Prostate gland (tissue), 2 donors: ENCODE measurements at regions not wholly inside any gene's neighbourhood (a gene's known extent, or its start where the extent isn't known, plus 50 kb on each side); places are given as distances from the start of the nearest gene placed in this dataset.

Source experiments
- DNase-seq: peaks from one replicate; pipeline ENCODE4 v3.0.0-alpha.2; 2019; ENCODE audit warnings: low spot score
- H3K27ac ChIP-seq, 2 donors: fragments of 200-600 bp; sonication (generic); 2 replicates each; pipeline ENCODE4 v1.5.1; 2017 to 2019
- H3K27me3 ChIP-seq: fragments of 200-600 bp; sonication (generic); replicated peaks from 2 replicates; pipeline ENCODE4 v1.5.1; 2019; ENCODE audit not compliant: insufficient read depth
- H3K36me3 ChIP-seq, 2 donors: fragments of 200-600 bp; sonication (generic); 1 replicate in 1 of 2; 2 replicates in 1 of 2; pipeline versions ENCODE4 v1.5.1 to v1.8.1; 2017 to 2019
- H3K4me1 ChIP-seq: fragments of 200-600 bp; sonication (generic); replicated peaks from 2 replicates; pipeline ENCODE4 v1.5.1; 2019
- H3K4me3 ChIP-seq, 2 donors: fragments of 200-600 bp; sonication (generic); 2 replicates each; pipeline ENCODE4 v1.5.1; 2017 to 2019
- H3K9me3 ChIP-seq: fragments of 200-600 bp; sonication (generic); 2 replicates; pipeline ENCODE4 v1.5.1; 2017
- POLR2A ChIP-seq: fragments of 450-650 bp; IDR thresholded peaks from one replicate; pipeline ENCODE4 v1.6.1; 2016; ENCODE audit warnings: antibody characterized with exemption, mild to moderate bottlenecking
- POLR2AphosphoS5 ChIP-seq: sonication (generic); formaldehyde crosslinking; IDR thresholded peaks from one replicate; pipeline ENCODE4 v1.6.1; 2017; ENCODE audit warnings: antibody characterized with exemption
- WGBS: methylation state at CpG from one replicate; pipeline ENCODE4 v1.1.5; 2018; 5-methylcytosine and 5-hydroxymethylcytosine counted together
- intact Hi-C: fragments of 100-400 bp; cut with DNase I; formaldehyde crosslinking; loops from one replicate; pipeline ENCODE4 v1.14.2; 2022
- TF ChIP-seq, protein P1 (sequence below), 4 experiments: fragments of 200-600 bp in 2 of 4; fragments of 450-650 bp in 2 of 4; sonication (generic) in 2 of 4; IDR thresholded peaks; 1 replicate in 3 of 4; 2 replicates in 1 of 4; pipeline ENCODE4 v1.5.1; 2016 to 2019; ENCODE audit warnings: antibody characterized with exemption in 4 of 4, mild to moderate bottlenecking in 2 of 4, moderate library complexity in 2 of 4

DNA sequence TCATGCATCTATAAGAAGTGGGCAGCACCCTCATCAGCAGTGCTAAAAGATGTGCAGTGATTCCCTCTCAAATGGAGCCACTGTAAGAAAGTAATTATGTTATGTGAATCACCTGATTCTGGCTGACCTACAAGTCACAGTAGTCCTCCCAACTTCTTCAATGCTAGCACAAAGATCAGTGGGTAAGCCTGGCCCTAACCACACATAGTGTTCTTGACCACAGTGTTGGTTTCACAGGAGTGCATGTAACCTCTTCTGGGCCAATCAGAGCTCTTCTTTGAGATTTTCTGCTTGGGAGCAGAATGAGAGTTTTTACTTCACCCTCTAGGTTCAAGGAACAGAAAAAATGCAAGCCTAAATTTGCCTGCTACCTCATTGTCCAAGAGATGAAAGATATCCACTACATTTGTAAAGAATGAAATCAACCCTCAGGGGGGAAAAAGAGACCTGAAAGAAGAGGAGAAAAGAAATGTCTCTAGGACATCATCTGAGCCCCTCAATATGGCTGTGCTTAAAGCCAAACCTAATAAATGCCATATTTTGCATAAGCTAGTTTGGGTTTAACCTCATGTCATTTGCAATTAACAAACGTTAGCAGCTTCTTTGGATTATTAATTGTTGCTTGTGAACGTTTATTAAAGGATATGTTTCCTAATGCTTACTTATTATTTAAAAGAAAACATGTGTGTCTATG, 65.3 kb upstream of the ADRB2 start:
- no peak overlapping the region for H3K4me3 ChIP-seq
- H3K27me3 ChIP-seq: no peaks in the 10 kb centered on the region
- WGBS: 28% methylated on average over 2 of the region's 2 CpGs
- H3K36me3 ChIP-seq: no peaks in the 10 kb centered on the region
- DNase-seq: no peak
- intact Hi-C loops: no loop called here
- no peak overlapping the region for H3K27ac ChIP-seq
- H3K9me3 ChIP-seq: no peaks in the 10 kb centered on the region
- H3K4me1 ChIP-seq: no peaks in the 10 kb centered on the region
- no peak for TF ChIP-seq POLR2AphosphoS5
- no peak for TF ChIP-seq POLR2A
- TF ChIP-seq, protein P1, sequence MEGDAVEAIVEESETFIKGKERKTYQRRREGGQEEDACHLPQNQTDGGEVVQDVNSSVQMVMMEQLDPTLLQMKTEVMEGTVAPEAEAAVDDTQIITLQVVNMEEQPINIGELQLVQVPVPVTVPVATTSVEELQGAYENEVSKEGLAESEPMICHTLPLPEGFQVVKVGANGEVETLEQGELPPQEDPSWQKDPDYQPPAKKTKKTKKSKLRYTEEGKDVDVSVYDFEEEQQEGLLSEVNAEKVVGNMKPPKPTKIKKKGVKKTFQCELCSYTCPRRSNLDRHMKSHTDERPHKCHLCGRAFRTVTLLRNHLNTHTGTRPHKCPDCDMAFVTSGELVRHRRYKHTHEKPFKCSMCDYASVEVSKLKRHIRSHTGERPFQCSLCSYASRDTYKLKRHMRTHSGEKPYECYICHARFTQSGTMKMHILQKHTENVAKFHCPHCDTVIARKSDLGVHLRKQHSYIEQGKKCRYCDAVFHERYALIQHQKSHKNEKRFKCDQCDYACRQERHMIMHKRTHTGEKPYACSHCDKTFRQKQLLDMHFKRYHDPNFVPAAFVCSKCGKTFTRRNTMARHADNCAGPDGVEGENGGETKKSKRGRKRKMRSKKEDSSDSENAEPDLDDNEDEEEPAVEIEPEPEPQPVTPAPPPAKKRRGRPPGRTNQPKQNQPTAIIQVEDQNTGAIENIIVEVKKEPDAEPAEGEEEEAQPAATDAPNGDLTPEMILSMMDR (IDR thresholded peaks at IDR 0.05): no peak

DNA sequence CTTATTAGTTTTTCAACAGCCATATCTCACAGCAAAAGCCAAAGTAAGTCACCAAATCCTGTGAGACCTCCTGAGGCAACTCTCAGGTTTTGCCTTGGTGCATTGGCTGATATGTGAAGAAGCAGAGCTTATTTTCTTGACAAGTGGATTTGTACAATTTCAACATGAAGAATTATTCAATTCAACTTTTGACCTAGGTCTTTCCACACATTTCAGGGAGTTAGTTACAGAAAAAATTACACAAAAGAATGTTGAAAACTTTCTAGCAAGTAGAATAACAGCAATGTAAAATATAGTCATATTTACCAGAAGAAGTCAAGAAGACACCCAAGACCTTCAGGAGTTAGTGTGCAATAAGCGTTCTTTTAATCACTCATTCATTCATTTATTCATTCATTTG, 62.4 kb upstream of the ADRB2 start:
- Histone ChIP-seq H3K9me3 (no peaks in the 10 kb centered on the region), H3K4me1 (no peaks in the 10 kb centered on the region), H3K4me3 (no peak overlapping the region), H3K27me3 (no peaks in the 10 kb centered on the region), H3K27ac (no peak overlapping the region), H3K36me3 (no peaks in the 10 kb centered on the region)
- TF ChIP-seq POLR2AphosphoS5 (no peak), POLR2A (no peak)
- TF ChIP-seq, protein P1 (IDR thresholded peaks at IDR 0.05): no peak
- WGBS: 93% methylated on average over 1 of the region's 1 CpG
- intact Hi-C loops: no loop called here
- DNase-seq: no peak

DNA sequence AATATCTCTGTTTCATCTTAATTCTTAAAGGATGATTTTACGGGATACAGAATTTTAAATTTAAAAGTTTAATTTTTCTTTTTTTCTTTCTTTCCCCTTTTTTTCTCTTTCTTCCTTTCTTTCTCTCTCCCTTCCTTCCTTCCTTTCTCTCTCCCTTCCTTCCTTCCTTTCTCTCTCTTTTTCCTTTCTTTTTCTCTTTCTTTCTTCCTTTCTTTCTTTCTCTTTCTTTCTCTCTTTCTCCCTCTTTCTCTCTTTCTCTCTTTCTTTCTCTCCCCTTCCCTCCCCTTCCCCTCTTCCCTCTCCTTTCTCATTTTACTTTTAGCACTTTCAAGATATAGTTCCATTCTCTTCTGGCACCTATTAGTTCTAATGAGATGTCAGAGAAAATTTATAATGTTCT, 61.4 kb upstream of the ADRB2 start:
- 0% methylated on average over 1 of the region's 1 CpG for WGBS
- Histone ChIP-seq H3K9me3 (no peaks in the 10 kb centered on the region), H3K27me3 (no peaks in the 10 kb centered on the region), H3K36me3 (no peaks in the 10 kb centered on the region), H3K27ac (no peak overlapping the region), H3K4me3 (no peak overlapping the region), H3K4me1 (no peaks in the 10 kb centered on the region)
- intact Hi-C loops: no loop called here
- no peak for TF ChIP-seq POLR2AphosphoS5
- TF ChIP-seq, protein P1 (IDR thresholded peaks at IDR 0.05): no peak
- no peak for TF ChIP-seq POLR2A
- no peak for DNase-seq

DNA sequence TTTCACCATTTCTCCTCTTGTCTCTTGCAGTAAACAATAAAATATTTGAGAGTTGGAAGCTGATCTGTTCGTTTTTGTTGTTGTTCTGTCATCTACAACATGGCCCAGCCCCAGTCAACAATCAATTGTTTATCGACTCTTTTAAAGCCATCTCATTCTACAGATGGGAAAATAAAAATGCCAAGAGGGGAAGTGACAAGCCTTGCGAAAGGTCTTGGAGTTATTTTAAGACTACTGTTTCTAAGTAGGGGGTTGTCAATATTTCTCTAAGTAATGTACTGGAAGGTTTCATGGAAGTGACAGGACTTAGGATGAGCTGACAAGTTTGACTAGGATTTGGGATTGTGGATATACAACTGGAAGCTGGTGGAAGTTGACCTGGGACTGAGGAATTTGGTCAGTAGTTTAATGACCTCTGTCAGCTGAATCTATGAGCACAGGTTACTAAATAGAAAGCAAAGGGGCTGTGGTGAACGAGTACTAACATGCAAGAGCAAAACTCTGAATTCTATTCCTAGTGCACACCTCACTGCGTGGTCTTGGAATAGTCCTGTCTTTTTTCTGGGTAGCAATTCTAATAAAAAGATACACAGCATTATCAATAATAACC, 57.5 kb upstream of the ADRB2 start:
- DNase-seq: no peak
- 70% methylated on average over 5 of the region's 5 CpGs for WGBS
- intact Hi-C loops: no loop called here
- Histone ChIP-seq H3K4me1 (no peaks in the 10 kb centered on the region), H3K9me3 (no peaks in the 10 kb centered on the region), H3K27ac (no peak overlapping the region), H3K27me3 (no peaks in the 10 kb centered on the region), H3K36me3 (no peaks in the 10 kb centered on the region), H3K4me3 (no peak overlapping the region)
- TF ChIP-seq, protein P1 (IDR thresholded peaks at IDR 0.05): no peak

DNA sequence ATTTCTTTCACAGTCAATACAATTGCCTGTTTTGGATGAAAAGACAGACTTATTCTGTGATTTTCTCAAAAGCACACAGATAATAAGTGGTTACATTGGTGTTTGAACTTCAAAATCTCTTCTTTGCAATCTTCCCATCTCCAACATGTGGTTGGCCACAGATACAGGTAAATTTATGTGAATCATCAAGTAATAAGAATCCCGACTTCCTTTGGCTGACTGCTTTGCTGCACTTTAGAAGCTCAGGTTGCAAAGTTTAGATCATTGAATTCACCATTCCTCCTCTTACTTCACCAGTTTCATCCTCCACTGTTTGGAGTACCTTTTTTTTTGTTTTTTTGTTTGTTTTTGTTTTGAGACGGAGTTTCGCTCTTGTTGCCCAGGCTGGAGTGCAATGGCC, 56.5 kb upstream of the ADRB2 start:
- DNase-seq: no peak
- Histone ChIP-seq H3K27me3 (no peaks in the 10 kb centered on the region), H3K9me3 (no peaks in the 10 kb centered on the region), H3K27ac (no peak overlapping the region), H3K4me1 (no peaks in the 10 kb centered on the region), H3K4me3 (no peak overlapping the region), H3K36me3 (no peaks in the 10 kb centered on the region)
- 80% methylated on average over 3 of the region's 3 CpGs for WGBS
- TF ChIP-seq, protein P1 (IDR thresholded peaks at IDR 0.05): no peak
- no peak for TF ChIP-seq POLR2AphosphoS5
- TF ChIP-seq POLR2A: no peak
- intact Hi-C loops: no loop called here
